NT2/D1 (cell line): ENCODE measurements at regions not wholly inside any gene's neighbourhood (a gene's known extent, or its start where the extent isn't known, plus 50 kb on each side); places are given as distances from the start of the nearest gene placed in this dataset.

ENCODE experiments used
- DNase-seq: peaks from one replicate; pipeline ENCODE4 v3.0.0-alpha.2; 2011; ENCODE audit warnings: low read depth, low spot score
- H3K27me3 ChIP-seq: 2 replicates; pipeline ENCODE4 v1.6.0; 2011; ENCODE audit warnings: mild to moderate bottlenecking; ENCODE audit not compliant: insufficient read length, insufficient read depth
- H3K36me3 ChIP-seq: 2 replicates; pipeline ENCODE4 v1.6.1; 2011; ENCODE audit warnings: mild to moderate bottlenecking, low read length, mixed read lengths; ENCODE audit not compliant: insufficient read depth, insufficient read length
- H3K4me1 ChIP-seq: 2 replicates; pipeline ENCODE4 v1.5.1; 2011; ENCODE audit not compliant: insufficient read depth, insufficient read length
- H3K4me3 ChIP-seq: 2 replicates; pipeline ENCODE4 v1.5.1; 2011; ENCODE audit warnings: low read depth; ENCODE audit not compliant: insufficient read length
- H3K9ac ChIP-seq: 2 replicates; pipeline ENCODE4 v1.6.0; 2011; ENCODE audit warnings: low read depth; ENCODE audit not compliant: insufficient read length
- H3K9me3 ChIP-seq: 2 replicates; pipeline ENCODE4 v1.5.1; 2011; ENCODE audit warnings: mild to moderate bottlenecking, low read length; ENCODE audit not compliant: insufficient read depth
- SUZ12 ChIP-seq: IDR thresholded peaks from 2 replicates; pipeline ENCODE4 v1.6.1; 2011; ENCODE audit not compliant: insufficient read length, insufficient read depth; ENCODE audit errors: extremely low read depth
- YY1 ChIP-seq: IDR thresholded peaks from 2 replicates; pipeline ENCODE4 v1.6.1; 2011; ENCODE audit not compliant: insufficient read length, insufficient read depth
- ZNF274 ChIP-seq: IDR thresholded peaks from 2 replicates; pipeline ENCODE4 v1.6.1; 2011; ENCODE audit warnings: mild to moderate bottlenecking, low read depth, low read length

DNA sequence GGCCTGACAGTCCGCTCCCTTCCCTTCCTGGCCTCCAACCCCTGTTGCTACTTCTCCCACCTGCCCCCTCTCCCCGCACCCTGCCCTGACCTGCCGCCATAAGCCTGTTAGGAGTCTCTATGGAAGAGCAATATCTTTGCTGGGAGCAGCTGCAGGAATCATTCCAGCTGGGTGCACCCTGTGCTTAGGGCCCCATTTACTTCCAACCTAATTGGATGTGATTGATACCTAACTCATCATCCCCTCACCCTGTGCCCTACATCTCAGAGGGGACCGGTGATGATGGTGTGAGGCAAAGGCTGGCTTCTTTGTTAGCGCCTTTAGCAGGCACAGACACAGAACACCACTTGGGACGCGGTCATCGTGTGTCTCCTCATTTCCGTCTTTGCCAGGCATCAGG, 80.0 kb upstream of the FAM180A start:
- Histone ChIP-seq H3K9ac (no peak overlapping the region), H3K9me3 (no peaks in the 10 kb centered on the region), H3K27me3 (no peaks in the 10 kb centered on the region), H3K36me3 (no peaks in the 10 kb centered on the region), H3K4me1 (peaks cover 2% of the 10 kb centered on the region), H3K4me3 (no peak overlapping the region)
- no peak for DNase-seq
- TF ChIP-seq YY1 (no peak), ZNF274 (no peak), SUZ12 (no peak)

GRCh38 chr7:135827391-135827790, 78.8 kb upstream of the FAM180A start:
- Histone ChIP-seq H3K36me3 (no peaks in the 10 kb centered on the region), H3K9ac (no peak overlapping the region), H3K4me3 (no peak overlapping the region), H3K9me3 (no peaks in the 10 kb centered on the region), H3K27me3 (no peaks in the 10 kb centered on the region), H3K4me1 (peaks cover 2% of the 10 kb centered on the region)
- DNase-seq = no peak
- no peak for TF ChIP-seq YY1
- TF ChIP-seq ZNF274 = no peak
- TF ChIP-seq SUZ12 = no peak

- no peaks in the 10 kb centered on the region for H3K36me3 ChIP-seq
- DNase-seq = no peak
- no peak overlapping the region for H3K4me3 ChIP-seq
- H3K9me3 ChIP-seq = no peaks in the 10 kb centered on the region
- peaks cover 2% of the 10 kb centered on the region for H3K4me1 ChIP-seq
- TF ChIP-seq ZNF274 (no peak), YY1 (no peak), SUZ12 (no peak)
- no peaks in the 10 kb centered on the region for H3K27me3 ChIP-seq
- no peak overlapping the region for H3K9ac ChIP-seq
Measured at GRCh38 chr7:135825406-135825805, 76.8 kb upstream of the FAM180A start.

DNA sequence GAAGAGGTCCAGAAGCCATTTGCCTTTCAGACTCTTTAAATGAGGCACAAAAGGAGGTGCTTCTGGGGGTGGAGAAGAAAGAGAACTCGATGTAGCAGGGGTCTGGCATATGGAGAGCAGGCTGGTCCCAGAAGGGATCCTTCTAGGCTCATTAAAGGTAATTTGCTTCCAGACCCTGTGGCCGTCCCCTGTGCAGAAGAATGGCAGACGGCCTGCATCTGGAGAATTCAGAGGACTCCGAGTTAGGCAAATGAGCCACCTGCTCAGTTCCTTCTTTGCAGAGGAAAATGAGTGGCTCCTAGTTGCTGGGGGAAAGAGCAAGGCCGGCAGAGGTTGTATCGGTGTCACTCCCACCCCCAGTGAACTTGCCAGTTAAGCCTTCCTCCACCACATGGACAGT, 73.8 kb upstream of the FAM180A start:
- Histone ChIP-seq H3K27me3 (no peaks in the 10 kb centered on the region), H3K4me1 (no peaks in the 10 kb centered on the region), H3K4me3 (no peak overlapping the region), H3K36me3 (no peaks in the 10 kb centered on the region), H3K9me3 (no peaks in the 10 kb centered on the region), H3K9ac (no peak overlapping the region)
- DNase-seq = no peak
- no peak for TF ChIP-seq SUZ12
- TF ChIP-seq ZNF274 = no peak
- TF ChIP-seq YY1 = no peak

GRCh38 chr7:135817583-135817982, 69.0 kb upstream of the FAM180A start:
- H3K27me3 ChIP-seq = no peaks in the 10 kb centered on the region
- no peak overlapping the region for H3K4me3 ChIP-seq
- H3K9me3 ChIP-seq = no peaks in the 10 kb centered on the region
- no peaks in the 10 kb centered on the region for H3K4me1 ChIP-seq
- no peak for TF ChIP-seq ZNF274
- TF ChIP-seq SUZ12 = no peak
- TF ChIP-seq YY1 = no peak
- DNase-seq = no peak
- no peak overlapping the region for H3K9ac ChIP-seq
- H3K36me3 ChIP-seq = no peaks in the 10 kb centered on the region

- H3K4me1 ChIP-seq = no peaks in the 10 kb centered on the region
- no peak for TF ChIP-seq YY1
- TF ChIP-seq SUZ12 = no peak
- TF ChIP-seq ZNF274 = no peak
- DNase-seq = no peak
- no peaks in the 10 kb centered on the region for H3K27me3 ChIP-seq
- H3K9me3 ChIP-seq = no peaks in the 10 kb centered on the region
- no peak overlapping the region for H3K9ac ChIP-seq
- no peak overlapping the region for H3K4me3 ChIP-seq
- H3K36me3 ChIP-seq = no peaks in the 10 kb centered on the region
Measured at GRCh38 chr7:135815033-135815432, 66.4 kb upstream of the FAM180A start.

GRCh38 chr7:135812148-135812547, 63.5 kb upstream of the FAM180A start:
- Histone ChIP-seq H3K9me3 (no peaks in the 10 kb centered on the region), H3K9ac (no peak overlapping the region), H3K36me3 (no peaks in the 10 kb centered on the region), H3K4me1 (no peaks in the 10 kb centered on the region), H3K4me3 (no peak overlapping the region), H3K27me3 (no peaks in the 10 kb centered on the region)
- TF ChIP-seq ZNF274 (no peak), SUZ12 (no peak), YY1 (no peak)
- no peak for DNase-seq

GRCh38 chr7:135811506-135811905, 62.9 kb upstream of the FAM180A start:
- H3K4me3 ChIP-seq = no peak overlapping the region
- H3K27me3 ChIP-seq = no peaks in the 10 kb centered on the region
- no peak for DNase-seq
- no peak overlapping the region for H3K9ac ChIP-seq
- no peaks in the 10 kb centered on the region for H3K4me1 ChIP-seq
- TF ChIP-seq ZNF274 (no peak), YY1 (no peak), SUZ12 (no peak)
- H3K36me3 ChIP-seq = no peaks in the 10 kb centered on the region
- no peaks in the 10 kb centered on the region for H3K9me3 ChIP-seq
